ENCODE measurements at regions not wholly inside any gene's neighbourhood (a gene's known extent, or its start where the extent isn't known, plus 50 kb on each side); places are given as distances from the start of the nearest gene placed in this dataset.

- DNase-seq: no peak
These were observed 190.5 kb downstream of the GAS1 start for GRCh38 chr9:86756576-86757381.

DNA sequence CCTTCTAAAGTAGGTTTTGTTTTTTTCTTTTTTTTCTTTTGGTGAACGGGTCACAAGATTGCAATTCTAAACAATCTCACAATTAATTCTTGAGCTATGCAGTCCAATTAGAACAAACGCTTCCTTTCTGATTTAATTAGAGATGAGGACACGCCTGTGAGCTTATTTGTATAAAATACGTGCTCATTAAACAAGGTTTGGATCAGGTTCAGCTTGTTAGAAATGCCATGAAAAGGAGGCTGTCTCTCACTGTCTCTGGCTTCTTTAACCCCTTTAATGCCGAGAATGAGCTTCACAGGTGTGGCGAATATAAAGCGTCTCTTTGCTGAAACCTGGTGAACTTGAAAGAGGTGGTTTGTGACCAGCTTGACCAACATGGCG, 191.8 kb downstream of the GAS1 start:
- no peak for DNase-seq

- DNase-seq: no peak
These were observed 192.4 kb downstream of the GAS1 start for GRCh38 chr9:86754581-86755560.

GRCh38 chr9:86753836-86754235, 193.5 kb downstream of the GAS1 start:
- DNase-seq: no peak

GRCh38 chr9:86752733-86753132, 194.6 kb downstream of the GAS1 start:
- DNase-seq: no peak

DNA sequence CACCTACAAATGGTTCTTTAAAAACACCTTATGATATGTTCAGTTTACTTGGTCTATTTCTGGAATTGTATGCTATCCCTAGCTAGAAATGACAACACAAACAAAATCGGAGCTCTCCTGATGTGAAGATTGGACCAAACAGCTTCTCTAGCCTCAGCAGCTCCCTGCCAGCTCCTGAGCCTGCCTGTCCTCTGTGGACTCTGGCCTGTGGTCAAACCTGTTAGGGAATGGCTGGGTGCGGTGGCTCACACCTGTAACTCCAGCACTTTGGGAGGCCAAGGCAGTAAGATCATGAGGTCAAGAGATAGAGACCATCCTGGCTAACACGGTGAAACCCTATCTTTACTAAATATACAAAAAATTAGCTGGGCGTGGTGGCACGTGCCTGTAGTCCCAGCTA, 195.3 kb downstream of the GAS1 start:
- no peak for DNase-seq

DNA sequence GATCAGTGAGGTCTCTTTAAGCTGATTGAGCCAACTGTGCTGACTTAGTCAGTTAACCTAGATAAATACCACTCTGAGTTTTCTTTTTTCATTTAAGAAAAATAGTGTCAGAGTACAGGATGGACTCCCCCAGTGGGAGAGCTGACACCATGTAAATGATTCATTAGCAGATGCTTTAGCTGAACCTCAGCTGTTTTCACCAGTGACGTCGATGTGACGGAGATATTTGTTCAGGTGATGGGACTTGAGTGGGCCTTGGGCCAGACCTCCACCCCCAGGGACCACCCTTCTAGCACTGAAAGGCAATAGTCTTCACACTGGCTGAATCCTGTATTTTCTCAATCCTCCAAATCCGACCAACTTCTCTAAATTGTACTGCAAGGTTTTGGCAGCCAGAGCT, 196.1 kb downstream of the GAS1 start:
- no peak for DNase-seq

DNA sequence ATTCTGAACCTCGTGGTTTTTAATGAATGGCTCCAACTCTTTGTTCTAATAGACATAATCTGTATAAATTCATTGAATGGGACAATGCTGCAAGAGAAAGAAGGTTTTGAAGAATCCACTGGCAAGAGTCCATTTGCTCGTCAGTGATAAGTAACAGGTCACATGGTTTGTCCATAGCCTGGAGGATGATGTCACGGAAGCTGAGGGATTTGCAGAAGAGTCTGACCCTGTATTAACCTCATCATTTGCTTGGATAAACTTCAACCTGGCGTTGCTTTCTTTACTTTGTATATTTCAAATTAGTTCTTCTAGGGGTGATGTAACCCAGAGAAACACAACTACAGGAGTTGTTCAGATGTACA, 197.4 kb downstream of the GAS1 start:
- DNase-seq: no peak

- DNase-seq: no peak
These were observed 198.0 kb downstream of the GAS1 start for GRCh38 chr9:86749161-86749893.

DNA sequence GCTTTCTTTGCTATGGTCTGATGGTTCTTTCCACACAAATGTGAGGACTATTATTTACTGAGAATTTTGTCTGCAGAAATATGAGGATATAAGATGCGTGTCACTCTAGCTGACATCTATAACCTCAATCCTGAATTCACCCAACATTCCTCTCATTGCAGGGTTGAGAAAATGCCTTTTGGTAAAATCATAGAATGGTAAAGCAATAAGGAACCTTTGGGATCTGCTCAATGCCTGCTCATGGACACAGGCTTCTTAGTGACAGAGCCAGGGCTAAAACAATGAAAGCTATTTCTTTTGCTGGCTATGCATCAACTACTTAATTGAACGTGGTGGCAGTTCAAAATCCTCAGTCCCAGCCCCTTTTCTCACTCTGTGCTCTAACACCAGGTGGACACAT, 199.6 kb downstream of the GAS1 start:
- DNase-seq: no peak

DNA sequence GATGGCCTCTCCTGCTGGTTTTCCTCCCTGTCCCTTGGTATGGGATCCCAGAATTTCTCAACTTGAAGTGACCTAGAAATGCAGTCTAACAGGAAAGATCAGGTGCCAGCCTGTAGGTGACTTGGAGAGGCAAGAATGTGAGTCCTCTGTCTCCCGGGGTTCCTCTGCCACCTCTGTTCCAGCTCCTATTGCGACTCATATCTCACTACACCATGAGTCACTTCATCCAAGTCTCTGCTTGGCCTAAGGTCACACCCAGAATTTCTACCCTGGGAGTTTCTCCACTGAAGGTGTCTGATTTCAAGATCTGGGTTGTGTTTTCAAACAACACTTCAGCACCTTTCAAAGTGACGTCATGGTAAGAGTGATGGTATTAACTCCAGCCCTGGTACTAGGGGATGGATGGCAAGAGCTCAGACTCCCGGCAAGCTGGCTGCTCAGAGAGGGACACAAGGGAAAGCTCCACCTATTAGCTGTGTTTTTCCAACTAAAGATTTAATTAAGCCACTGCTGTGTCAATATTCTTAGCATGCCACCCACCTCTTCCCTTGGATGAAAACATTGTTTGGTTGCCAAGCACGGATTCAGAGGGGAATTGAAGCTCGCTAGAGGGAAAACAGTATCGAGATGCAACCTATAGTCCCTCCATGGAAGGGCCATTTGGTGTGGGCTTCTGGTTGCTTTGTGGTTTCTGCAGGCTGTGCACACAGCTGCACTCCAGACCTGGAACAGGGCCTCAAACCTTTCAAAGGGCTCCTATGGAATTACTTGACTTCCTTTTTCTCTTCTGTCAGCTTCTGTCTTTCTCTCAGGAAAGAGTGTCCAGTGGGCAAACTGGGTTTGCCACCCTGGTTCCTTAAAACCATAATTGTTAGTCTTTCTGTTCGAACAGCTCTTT, 205.7 kb downstream of the GAS1 start:
- DNase-seq: no peak

- DNase-seq: no peak
These were observed 211.4 kb downstream of the GAS1 start for GRCh38 chr9:86735772-86736458.

- DNase-seq: no peak
These were observed 212.5 kb downstream of the GAS1 start for GRCh38 chr9:86734771-86735170.

GRCh38 chr9:86733929-86734328, 213.4 kb downstream of the GAS1 start:
- DNase-seq: no peak

- no peak for DNase-seq
These were observed 214.7 kb downstream of the GAS1 start for GRCh38 chr9:86732514-86733171.

- DNase-seq: no peak
These were observed 215.7 kb downstream of the GAS1 start for GRCh38 chr9:86731511-86732063.

DNA sequence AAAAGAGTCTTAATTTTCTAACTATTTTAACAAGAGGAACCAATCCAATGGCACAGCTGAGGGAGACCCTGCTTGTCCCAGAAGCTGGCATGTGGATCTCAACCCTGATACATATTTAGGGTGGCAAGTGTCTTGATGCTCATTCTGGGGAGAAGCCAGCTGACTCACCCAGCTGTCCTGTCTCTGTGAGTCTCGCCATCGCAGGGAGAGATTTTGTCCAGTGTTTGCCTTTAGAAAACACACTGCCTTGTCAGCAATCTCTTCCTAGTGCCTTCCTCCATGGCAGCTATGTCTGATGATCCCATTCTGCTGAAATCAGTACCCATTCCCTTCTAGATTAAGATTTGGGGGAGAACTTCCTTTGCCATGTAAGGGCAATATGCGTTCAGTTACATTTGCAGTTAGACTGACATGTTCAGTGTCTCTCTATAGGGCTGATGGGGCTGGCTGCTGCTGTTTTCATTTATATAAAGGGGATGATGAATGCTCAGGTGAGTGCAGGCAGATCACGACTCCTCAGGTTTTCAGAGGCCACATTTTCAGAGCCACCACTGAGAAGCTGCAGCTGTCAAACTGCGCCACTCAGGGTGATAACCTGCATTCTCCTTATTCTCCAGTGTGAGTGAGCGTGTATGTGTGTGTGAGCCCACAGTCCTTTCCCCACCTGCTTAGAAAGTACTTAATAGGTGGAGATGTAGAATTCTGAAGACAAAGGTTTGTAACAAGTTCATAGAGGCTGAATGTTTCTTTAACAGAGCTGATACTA, 217.0 kb downstream of the GAS1 start:
- DNase-seq: no peak

- DNase-seq: no peak
These were observed 222.8 kb downstream of the GAS1 start for GRCh38 chr9:86724529-86724928.

- DNase-seq: no peak
These were observed 224.0 kb downstream of the GAS1 start for GRCh38 chr9:86723346-86723745.

DNA sequence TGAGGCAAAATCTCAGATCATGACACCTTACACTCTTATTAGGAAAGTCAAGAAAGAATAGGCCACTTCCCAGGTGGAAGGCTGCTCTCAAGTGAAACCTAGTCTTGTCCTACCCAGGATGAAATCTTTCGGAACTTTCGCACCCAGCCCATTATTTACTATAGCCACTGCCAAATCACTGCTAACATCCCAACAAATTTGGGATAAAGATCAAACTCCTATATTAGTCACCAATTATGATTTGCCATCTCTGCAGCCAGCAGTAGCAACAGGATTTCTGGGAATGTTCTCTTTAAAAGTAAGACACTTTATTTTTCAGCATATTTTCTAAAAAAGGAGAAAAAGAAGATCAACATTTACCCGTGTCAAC, 224.6 kb downstream of the GAS1 start:
- no peak for DNase-seq

Measured in NCI-H524 (cell line).